ENCODE measurements at regions not wholly inside any gene's neighbourhood (a gene's known extent, or its start where the extent isn't known, plus 50 kb on each side); places are given as distances from the start of the nearest gene placed in this dataset.

- H3K4me3 Mint-ChIP-seq (ENCODE audit: unreplicated experiment): no peak overlapping the region
- no peaks in the 10 kb centered on the region for H3K27me3 Mint-ChIP-seq (ENCODE audit: unreplicated experiment)
- peaks cover 2% of the 10 kb centered on the region for H3K4me1 Mint-ChIP-seq (ENCODE audit: low read depth, unreplicated experiment)
- no peaks in the 10 kb centered on the region for H3K9me3 Mint-ChIP-seq (ENCODE audit: unreplicated experiment)
- no peaks in the 10 kb centered on the region for H3K36me3 Mint-ChIP-seq (ENCODE audit: unreplicated experiment)
- DNase-seq: no peak
- H3K27ac Mint-ChIP-seq (ENCODE audit: unreplicated experiment): no peak overlapping the region
- peak; percentile 14 for TF ChIP-seq CTCF (IDR thresholded peaks at IDR 0.05; ENCODE audit: partially characterized antibody, unreplicated experiment)
Measured at GRCh38 chr5:109479260-109479860, 69.6 kb upstream of the PJA2 start.

GRCh38 chr5:109478830-109479229, 69.1 kb upstream of the PJA2 start:
- no peak for DNase-seq
- Mint-ChIP-seq H3K27me3 (ENCODE audit: unreplicated experiment) (no peaks in the 10 kb centered on the region), H3K4me1 (ENCODE audit: low read depth, unreplicated experiment) (peaks cover 2% of the 10 kb centered on the region)

DNA sequence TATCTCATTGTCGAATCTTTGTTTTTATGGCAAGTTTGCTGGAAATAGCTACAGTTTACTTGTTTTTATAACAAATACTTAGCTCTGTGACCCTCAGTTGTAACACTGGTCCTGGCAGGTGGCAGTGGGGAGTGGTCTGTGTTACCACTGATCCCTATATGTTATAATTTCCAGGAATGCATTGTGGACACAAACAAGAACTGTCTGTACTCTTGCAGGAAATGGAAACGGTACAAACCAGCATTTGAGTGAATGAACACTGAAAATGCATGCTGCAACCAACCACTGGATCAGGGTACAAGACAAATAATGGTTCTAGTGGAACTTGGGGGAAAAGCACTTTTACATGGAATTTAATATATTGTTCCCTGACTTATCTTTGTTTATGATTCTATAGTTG, 66.5 kb upstream of the PJA2 start:
- Mint-ChIP-seq H3K4me1 (ENCODE audit: low read depth, unreplicated experiment) (peaks cover 5% of the 10 kb centered on the region), H3K27ac (ENCODE audit: unreplicated experiment) (no peak overlapping the region), H3K27me3 (ENCODE audit: unreplicated experiment) (no peaks in the 10 kb centered on the region), H3K4me3 (ENCODE audit: unreplicated experiment) (no peak overlapping the region), H3K9me3 (ENCODE audit: unreplicated experiment) (no peaks in the 10 kb centered on the region), H3K36me3 (ENCODE audit: unreplicated experiment) (no peaks in the 10 kb centered on the region)
- DNase-seq: no peak
- TF ChIP-seq CTCF (IDR thresholded peaks at IDR 0.05; ENCODE audit: partially characterized antibody, unreplicated experiment): no peak

More at GRCh38 chr5:109478830-109479229, 69.1 kb upstream of the PJA2 start:
- Mint-ChIP-seq H3K36me3 (ENCODE audit: unreplicated experiment) (no peaks in the 10 kb centered on the region), H3K9me3 (ENCODE audit: unreplicated experiment) (no peaks in the 10 kb centered on the region), H3K4me3 (ENCODE audit: unreplicated experiment) (no peak overlapping the region), H3K27ac (ENCODE audit: unreplicated experiment) (no peak overlapping the region)
- TF ChIP-seq CTCF (IDR thresholded peaks at IDR 0.05; ENCODE audit: partially characterized antibody, unreplicated experiment): no peak

GRCh38 chr5:109469896-109470662, 60.3 kb upstream of the PJA2 start:
- H3K27me3 Mint-ChIP-seq (ENCODE audit: unreplicated experiment): peaks cover 3% of the 10 kb centered on the region
- H3K4me3 Mint-ChIP-seq (ENCODE audit: unreplicated experiment): no peak overlapping the region
- no peaks in the 10 kb centered on the region for H3K36me3 Mint-ChIP-seq (ENCODE audit: unreplicated experiment)
- H3K27ac Mint-ChIP-seq (ENCODE audit: unreplicated experiment): peak overlapping the region; percentile 11
- peaks cover 13% of the 10 kb centered on the region for H3K4me1 Mint-ChIP-seq (ENCODE audit: low read depth, unreplicated experiment)
- H3K9me3 Mint-ChIP-seq (ENCODE audit: unreplicated experiment): no peaks in the 10 kb centered on the region
- DNase-seq: no peak
- TF ChIP-seq CTCF (IDR thresholded peaks at IDR 0.05; ENCODE audit: partially characterized antibody, unreplicated experiment): no peak
